Renal pelvis (tissue), 1 donor: ENCODE measurements at regions not wholly inside any gene's neighbourhood (a gene's known extent, or its start where the extent isn't known, plus 50 kb on each side); places are given as distances from the start of the nearest gene placed in this dataset.
"Not testable (repeated sequence)": the region's sequence is repeated elsewhere in the genome, so short reads cannot be mapped to it uniquely, and the experiment has no call there.

Experiments used
- DNase-seq: peaks from one replicate; pipeline ENCODE4 v3.0.0-alpha.2; 2013

DNA sequence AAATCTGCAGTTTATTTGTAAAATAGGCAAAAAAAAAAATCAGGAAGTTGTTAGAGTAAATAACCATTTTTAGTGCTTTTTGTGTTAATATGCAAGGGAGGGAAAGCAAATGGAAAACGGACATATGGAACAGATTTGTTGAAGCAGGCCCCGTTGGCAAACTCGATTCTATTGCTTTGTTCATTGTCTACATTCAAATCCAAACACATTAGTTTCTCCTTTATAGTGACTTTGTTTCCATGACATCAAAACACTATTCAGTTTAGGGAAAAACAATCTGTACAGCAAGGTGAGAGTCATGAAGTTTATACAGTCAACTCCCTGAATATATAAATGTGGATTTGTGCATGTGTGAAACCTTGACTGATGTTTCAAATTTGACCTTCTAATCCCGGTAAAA, 142.2 kb downstream of the FAM47A start:
- DNase-seq, result peak; percentile 1

GRCh38 chrX:33987458-33987857, 144.7 kb downstream of the FAM47A start:
- no peak for DNase-seq

DNA sequence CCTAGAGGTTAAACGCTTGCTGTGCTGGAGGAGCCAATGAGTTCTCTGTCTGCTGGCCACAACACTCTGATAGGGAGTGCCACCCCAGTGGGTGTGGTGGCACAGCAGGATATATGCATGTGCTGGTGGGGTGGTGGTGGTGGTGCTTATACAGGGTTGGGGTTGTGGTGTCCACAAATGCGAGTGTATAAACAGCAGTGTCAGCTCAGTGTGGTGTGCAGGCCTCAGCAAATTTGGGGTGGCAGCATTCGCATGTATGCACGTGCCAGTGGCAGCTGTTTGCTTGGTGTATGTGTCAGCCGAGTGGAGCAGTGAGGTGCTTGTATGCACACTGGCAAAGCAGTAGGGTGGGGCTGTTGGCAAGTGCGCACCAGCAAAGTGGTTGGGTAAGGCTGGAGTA, 157.4 kb downstream of the FAM47A start:
- DNase-seq, result no peak

GRCh38 chrX:33970028-33970967, 161.8 kb downstream of the FAM47A start:
- DNase-seq, result no peak

DNA sequence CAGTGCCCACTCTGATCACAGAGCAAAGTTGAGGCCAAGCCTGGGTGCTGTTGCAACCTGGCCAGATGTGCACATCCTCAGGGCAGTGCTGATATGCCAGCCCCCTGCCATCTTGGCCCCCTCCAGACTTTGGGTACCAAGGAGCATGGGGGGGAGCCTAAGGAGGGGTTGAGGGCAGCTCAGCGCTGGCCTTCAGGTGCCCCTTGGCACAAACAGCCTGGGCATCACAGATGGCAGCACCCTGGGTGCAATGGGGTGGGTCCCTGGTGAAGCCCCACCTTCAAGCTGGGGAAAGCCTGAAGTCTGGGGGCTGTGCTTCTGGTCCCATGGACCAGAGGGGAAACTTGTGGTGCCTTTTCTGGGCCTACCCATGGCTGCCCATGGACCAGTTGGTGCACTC, 163.0 kb downstream of the FAM47A start:
- DNase-seq, result no peak

DNA sequence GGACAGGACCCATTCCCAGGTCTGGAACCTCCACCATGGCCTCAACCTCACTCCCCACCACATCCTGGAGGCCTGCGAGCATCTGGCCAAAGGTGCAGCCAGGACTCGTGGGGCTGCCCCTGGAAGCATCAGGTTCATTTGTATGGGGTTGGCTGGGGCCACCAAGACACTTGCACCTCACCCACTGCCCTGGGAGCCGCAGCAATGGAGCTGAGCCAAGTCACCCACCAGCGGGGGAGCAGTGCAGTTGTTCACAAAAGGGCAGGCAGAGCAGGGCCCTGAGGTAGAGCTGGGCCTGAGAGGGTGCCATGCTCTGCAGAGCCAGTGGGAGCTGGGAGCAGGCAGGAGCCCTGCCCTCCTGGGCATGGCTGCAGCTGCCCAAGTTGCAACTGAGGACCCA, 163.5 kb downstream of the FAM47A start:
- no peak for DNase-seq

- no peak for DNase-seq
Observed at GRCh38 chrX:33949300-33949699, 182.8 kb downstream of the FAM47A start.

- DNase-seq, result not testable (repeated sequence)
Observed at GRCh38 chrX:33926249-33926648, 205.9 kb downstream of the FAM47A start.

DNA sequence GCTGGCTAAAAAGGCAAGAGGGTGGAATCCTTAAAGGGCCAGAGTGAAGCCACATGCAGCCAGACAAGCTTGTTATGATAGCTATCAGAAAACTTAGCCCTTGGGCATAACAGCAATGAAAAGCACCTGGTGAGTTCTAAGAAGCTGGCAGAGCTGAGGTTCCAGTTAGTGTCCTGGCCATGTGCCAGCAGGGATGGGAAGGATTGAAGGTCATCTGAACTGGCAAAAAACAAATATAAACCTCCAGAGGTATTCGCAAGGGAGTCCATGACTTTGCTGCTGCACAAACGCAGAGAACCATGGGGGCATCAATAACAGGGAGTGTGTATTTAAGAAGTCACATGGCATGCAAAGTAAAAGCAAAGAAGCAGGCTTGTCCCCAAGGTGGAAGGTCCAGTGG, 208.9 kb downstream of the FAM47A start:
- DNase-seq, result no peak

GRCh38 chrX:33909836-33910235, 222.3 kb downstream of the FAM47A start:
- DNase-seq, result peak; percentile 3

DNA sequence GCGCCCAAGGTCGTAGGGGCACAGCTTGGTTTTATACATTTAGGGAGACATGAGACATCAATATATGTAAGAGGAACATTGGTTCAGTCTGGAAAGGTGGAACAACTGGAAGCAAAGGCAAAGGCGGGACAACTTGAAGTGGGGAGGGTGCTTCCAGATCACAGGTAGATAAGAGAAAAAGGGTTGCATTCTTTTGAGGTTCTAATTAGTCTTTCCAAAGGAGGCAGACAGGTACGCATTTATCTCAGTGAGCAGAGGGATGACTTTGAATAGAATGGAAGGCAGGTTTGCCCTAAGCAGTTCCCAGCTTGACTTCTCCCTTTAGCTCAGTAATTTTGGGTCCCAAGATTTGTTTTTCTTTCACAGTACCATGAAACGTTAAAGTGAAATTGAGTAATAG, 223.2 kb downstream of the FAM47A start:
- no peak for DNase-seq

- no peak for DNase-seq
Observed at GRCh38 chrX:33908074-33908473, 224.0 kb downstream of the FAM47A start.

- no peak for DNase-seq
Observed at GRCh38 chrX:33906971-33907370, 225.1 kb downstream of the FAM47A start.

DNA sequence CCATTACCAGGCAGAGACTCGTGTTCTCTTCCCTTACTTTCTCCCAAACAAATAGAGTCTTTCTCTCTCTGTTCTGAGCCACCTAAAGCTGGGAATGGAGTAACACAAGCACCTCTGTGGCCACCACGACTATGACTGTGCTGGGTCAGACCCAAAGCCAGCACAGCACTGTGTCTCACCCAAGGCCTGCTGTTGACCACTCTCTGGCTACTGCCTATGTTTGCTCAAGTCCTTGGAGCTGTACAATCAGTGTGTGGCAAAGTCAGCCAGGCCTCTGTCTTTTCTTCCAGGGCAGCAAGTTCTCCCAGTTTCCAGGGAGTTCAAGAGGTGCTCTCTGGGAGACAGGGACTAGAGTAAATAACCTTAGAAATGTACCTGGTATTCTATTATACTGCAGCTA, 239.4 kb downstream of the FAM47A start:
- no peak for DNase-seq

GRCh38 chrX:33855251-33855650, 276.9 kb downstream of the FAM47A start:
- no peak for DNase-seq

- DNase-seq, result not testable (repeated sequence)
Observed at GRCh38 chrX:33852146-33852545, 280.0 kb downstream of the FAM47A start.

GRCh38 chrX:33840176-33840575, 291.9 kb downstream of the FAM47A start:
- DNase-seq, result peak; percentile 17

DNA sequence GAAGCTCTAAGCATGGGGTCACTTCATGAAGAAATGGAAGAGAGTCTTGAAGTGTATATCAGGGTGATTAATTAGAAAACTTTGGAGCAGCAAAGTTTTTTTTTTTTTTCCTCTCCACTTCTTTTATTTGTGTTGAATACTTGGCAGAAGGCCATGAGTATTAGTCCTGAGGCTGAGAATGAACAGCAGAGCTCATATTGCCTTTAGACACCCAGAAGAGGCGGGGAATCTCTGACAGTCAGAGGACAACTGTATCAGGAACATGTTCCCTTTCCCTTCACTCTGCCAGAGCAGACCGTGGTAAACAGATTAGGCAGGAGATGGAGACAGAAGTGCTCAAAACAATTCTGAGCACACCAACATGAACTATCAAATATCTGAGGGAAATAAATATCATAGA, 300.9 kb downstream of the FAM47A start:
- no peak for DNase-seq

DNA sequence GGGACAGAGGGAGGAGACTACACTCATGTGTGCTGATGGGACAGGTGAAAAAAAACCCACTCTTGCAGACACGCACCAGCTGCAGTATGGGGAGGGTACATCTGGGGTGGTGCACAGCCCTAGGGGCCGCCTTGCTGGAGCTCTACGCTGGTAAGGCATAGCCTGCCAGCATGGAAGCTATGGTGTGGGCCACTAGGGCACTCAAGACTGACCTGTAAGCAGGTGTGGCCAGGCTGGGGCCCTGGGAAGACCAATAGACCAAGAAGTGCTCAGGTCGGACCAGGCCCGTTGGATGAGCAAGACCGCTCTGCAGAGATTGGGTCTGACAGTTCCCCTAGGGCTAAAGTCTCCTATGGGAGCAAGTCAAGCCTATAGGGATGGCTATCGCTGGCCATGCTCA, 314.8 kb downstream of the FAM47A start:
- DNase-seq, result no peak

GRCh38 chrX:33808636-33809035, 323.5 kb downstream of the FAM47A start:
- no peak for DNase-seq

- no peak for DNase-seq
Observed at GRCh38 chrX:33784548-33784947, 347.6 kb downstream of the FAM47A start.

GRCh38 chrX:33741807-33742206, 390.3 kb downstream of the FAM47A start:
- DNase-seq, result no peak

- DNase-seq, result no peak
Observed at GRCh38 chrX:33735182-33735581, 396.9 kb downstream of the FAM47A start.
